GM10248 (cell line): ENCODE measurements at regions not wholly inside any gene's neighbourhood (a gene's known extent, or its start where the extent isn't known, plus 50 kb on each side); places are given as distances from the start of the nearest gene placed in this dataset.

Experiments used
- CTCF ChIA-PET: fragments of 300-600 bp; sonication (Branson Sonifier 250); formaldehyde crosslinking; extraction: SDS; loops from one replicate; lab custom pipeline; 2021; ENCODE audit warnings: antibody characterized with exemption; lab: Yijun Ruan, JAX
- POLR2A ChIA-PET: fragments of 350-650 bp; sonication (Branson Sonifier 250); formaldehyde crosslinking; extraction: SDS; loops from one replicate; lab custom pipeline; 2020; ENCODE audit warnings: antibody characterized with exemption; lab: Yijun Ruan, JAX
- DNase-seq: peaks from one replicate; pipeline ENCODE4 v3.0.0; 2012; ENCODE audit errors: extremely low spot score
- TF ChIP-seq, protein P1 (sequence below): IDR thresholded peaks from 2 replicates; pipeline ENCODE4 v1.5.1; 2012; ENCODE audit warnings: mild to moderate bottlenecking, low read depth; ENCODE audit errors: extremely low read depth, missing control alignments, control extremely low read depth

GRCh38 chr7:109898-110556 lies 82.3 kb upstream of the FAM20C start:
- ChIA-PET POLR2A (no interaction called here), CTCF (no interaction called here)
- TF ChIP-seq, protein P1, sequence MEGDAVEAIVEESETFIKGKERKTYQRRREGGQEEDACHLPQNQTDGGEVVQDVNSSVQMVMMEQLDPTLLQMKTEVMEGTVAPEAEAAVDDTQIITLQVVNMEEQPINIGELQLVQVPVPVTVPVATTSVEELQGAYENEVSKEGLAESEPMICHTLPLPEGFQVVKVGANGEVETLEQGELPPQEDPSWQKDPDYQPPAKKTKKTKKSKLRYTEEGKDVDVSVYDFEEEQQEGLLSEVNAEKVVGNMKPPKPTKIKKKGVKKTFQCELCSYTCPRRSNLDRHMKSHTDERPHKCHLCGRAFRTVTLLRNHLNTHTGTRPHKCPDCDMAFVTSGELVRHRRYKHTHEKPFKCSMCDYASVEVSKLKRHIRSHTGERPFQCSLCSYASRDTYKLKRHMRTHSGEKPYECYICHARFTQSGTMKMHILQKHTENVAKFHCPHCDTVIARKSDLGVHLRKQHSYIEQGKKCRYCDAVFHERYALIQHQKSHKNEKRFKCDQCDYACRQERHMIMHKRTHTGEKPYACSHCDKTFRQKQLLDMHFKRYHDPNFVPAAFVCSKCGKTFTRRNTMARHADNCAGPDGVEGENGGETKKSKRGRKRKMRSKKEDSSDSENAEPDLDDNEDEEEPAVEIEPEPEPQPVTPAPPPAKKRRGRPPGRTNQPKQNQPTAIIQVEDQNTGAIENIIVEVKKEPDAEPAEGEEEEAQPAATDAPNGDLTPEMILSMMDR: no peak

GRCh38 chr7:110557-111232 lies 81.7 kb upstream of the FAM20C start:
- no peak for DNase-seq
- ChIA-PET CTCF (no interaction called here), POLR2A (no interaction called here)
- TF ChIP-seq, protein P1: no peak

More at GRCh38 chr7:109898-110556, 82.3 kb upstream of the FAM20C start:
- DNase-seq: no peak

DNA sequence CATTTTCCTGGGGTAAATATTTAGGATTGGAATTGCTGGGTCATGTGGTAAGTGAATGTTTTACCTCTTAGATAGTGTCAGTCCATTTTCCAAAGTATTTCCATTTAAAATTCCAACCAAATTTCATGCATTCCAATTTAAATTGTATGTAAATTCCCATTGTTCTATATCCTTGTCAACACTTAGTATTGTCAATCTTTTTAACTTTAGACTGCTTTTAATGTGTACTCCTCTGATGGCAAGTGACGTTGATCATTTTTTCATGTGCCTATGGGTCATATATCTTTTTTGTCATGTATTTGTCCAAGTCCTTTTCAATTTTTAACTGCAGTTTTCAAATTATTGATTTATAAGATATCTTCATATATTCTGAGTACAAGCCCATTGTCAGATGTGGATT lies 80.8 kb upstream of the FAM20C start:
- POLR2A ChIA-PET: no interaction called here
- CTCF ChIA-PET: no interaction called here
- TF ChIP-seq, protein P1: no peak
- no peak for DNase-seq

- TF ChIP-seq, protein P1: no peak
- ChIA-PET CTCF (interaction anchor here (1.2 kb wide), 1 partner anchor 19 kb away, joined by 4 read pairs; no protein-coding TSS in a partner anchor), POLR2A (no interaction called here)
- DNase-seq: no peak
These were observed 79.5 kb upstream of the FAM20C start for GRCh38 chr7:112881-113280.

- TF ChIP-seq, protein P1: no peak
- ChIA-PET POLR2A (no interaction called here), CTCF (no interaction called here)
- DNase-seq: no peak
These were observed 77.0 kb upstream of the FAM20C start for GRCh38 chr7:115274-115911.

GRCh38 chr7:116188-116981 lies 76.0 kb upstream of the FAM20C start:
- TF ChIP-seq, protein P1: no peak
- POLR2A ChIA-PET: no interaction called here
- CTCF ChIA-PET: no interaction called here
- DNase-seq: no peak
